ENCODE measurements at regions not wholly inside any gene's neighbourhood (a gene's known extent, or its start where the extent isn't known, plus 50 kb on each side); places are given as distances from the start of the nearest gene placed in this dataset.

GRCh38 chr12:125954362-125954761, 889.1 kb downstream of the AACS start:
- DNase-seq (no peak), ATAC-seq (no peak)
- no peak overlapping the region for H3K27ac ChIP-seq
- 83% methylated on average over 1 of the region's 4 CpGs for WGBS (ENCODE audit: insufficient coverage, low coverage, low lambda C conversion rate, missing lambda C conversion rate)
- intact Hi-C loops (cut with DNase I) = no loop called here
- no peaks in the 10 kb centered on the region for H3K9me3 ChIP-seq
- H3K4me3 ChIP-seq = no peak overlapping the region
- no peaks in the 10 kb centered on the region for H3K36me3 ChIP-seq
- no peaks in the 10 kb centered on the region for H3K27me3 ChIP-seq
- no peak for TF ChIP-seq POLR2A (IDR thresholded peaks at IDR 0.05)
- TF ChIP-seq CTCF (IDR thresholded peaks at IDR 0.05) = no peak
- no peaks in the 10 kb centered on the region for H3K4me1 ChIP-seq

- Histone ChIP-seq H3K36me3 (peaks cover 0 to under 1% (median 0%) of the 10 kb centered on the region in 4 donors), H3K27ac (no peak overlapping the region), H3K4me3 (no peak overlapping the region), H3K27me3 (no peaks in the 10 kb centered on the region), H3K9me3 (no peaks in the 10 kb centered on the region), H3K4me1 (no peaks in the 10 kb centered on the region)
- DNase-seq = no peak
- no peak for TF ChIP-seq POLR2A (IDR thresholded peaks at IDR 0.05)
- no peak for TF ChIP-seq CTCF (IDR thresholded peaks at IDR 0.05)
- ATAC-seq = no peak
- WGBS (ENCODE audit: insufficient coverage, low coverage, low lambda C conversion rate, missing lambda C conversion rate) = 62% methylated on average over 7 of the region's 7 CpGs
- intact Hi-C loops (cut with DNase I) = no loop called here
Measured at GRCh38 chr12:125956186-125956585, 891.0 kb downstream of the AACS start.

GRCh38 chr12:125966641-125967040, 901.4 kb downstream of the AACS start:
- Histone ChIP-seq H3K27ac (no peak overlapping the region), H3K9me3 (no peaks in the 10 kb centered on the region), H3K4me1 (peaks cover 0 to 9% (median 0%) of the 10 kb centered on the region in 4 donors), H3K27me3 (no peaks in the 10 kb centered on the region), H3K4me3 (no peak overlapping the region), H3K36me3 (peaks cover 0 to 3% (median 0%) of the 10 kb centered on the region in 4 donors)
- no peak for DNase-seq
- intact Hi-C loops (cut with DNase I) = no loop called here
- ATAC-seq = no peak
- 76% methylated on average over 6 of the region's 7 CpGs for WGBS (ENCODE audit: insufficient coverage, low coverage, low lambda C conversion rate, missing lambda C conversion rate)
- no peak for TF ChIP-seq CTCF (IDR thresholded peaks at IDR 0.05)
- TF ChIP-seq POLR2A (IDR thresholded peaks at IDR 0.05) = no peak

GRCh38 chr12:125968413-125968812, 903.2 kb downstream of the AACS start:
- intact Hi-C loops (cut with DNase I) = no loop called here
- peaks cover 0 to 11% (median 0%) of the 10 kb centered on the region in 4 donors for H3K4me1 ChIP-seq
- WGBS (ENCODE audit: insufficient coverage, low coverage, low lambda C conversion rate, missing lambda C conversion rate) = 86% methylated on average over 2 of the region's 2 CpGs
- no peak for ATAC-seq
- DNase-seq = no peak
- no peak overlapping the region for H3K4me3 ChIP-seq
- TF ChIP-seq CTCF (IDR thresholded peaks at IDR 0.05) (no peak), POLR2A (IDR thresholded peaks at IDR 0.05) (no peak)
- no peaks in the 10 kb centered on the region for H3K36me3 ChIP-seq
- no peaks in the 10 kb centered on the region for H3K27me3 ChIP-seq
- H3K27ac ChIP-seq = no peak overlapping the region
- no peaks in the 10 kb centered on the region for H3K9me3 ChIP-seq

- TF ChIP-seq POLR2A (IDR thresholded peaks at IDR 0.05) (no peak), CTCF (IDR thresholded peaks at IDR 0.05) (no peak)
- H3K36me3 ChIP-seq = no peaks in the 10 kb centered on the region
- H3K4me3 ChIP-seq = no peak overlapping the region
- H3K9me3 ChIP-seq = no peaks in the 10 kb centered on the region
- DNase-seq (no peak), ATAC-seq (no peak)
- H3K27me3 ChIP-seq = no peaks in the 10 kb centered on the region
- intact Hi-C loops (cut with DNase I) = no loop called here
- no peak overlapping the region for H3K27ac ChIP-seq
- peaks cover 0 to 11% (median 0%) of the 10 kb centered on the region in 4 donors for H3K4me1 ChIP-seq
- WGBS (ENCODE audit: insufficient coverage, low coverage, low lambda C conversion rate, missing lambda C conversion rate) = 84% methylated on average over 3 of the region's 3 CpGs
Measured at GRCh38 chr12:125971981-125972380, 906.7 kb downstream of the AACS start.
